GM12864 (cell line): ENCODE measurements at regions not wholly inside any gene's neighbourhood (a gene's known extent, or its start where the extent isn't known, plus 50 kb on each side); places are given as distances from the start of the nearest gene placed in this dataset.

Source experiments
- DNase-seq: peaks from one replicate; pipeline ENCODE4 v3.0.0-alpha.2; 2011; ENCODE audit warnings: low read depth
- H3K4me3 ChIP-seq: 2 replicates; pipeline ENCODE4 v1.5.1; 2011; ENCODE audit warnings: mild to moderate bottlenecking, low read depth, low read length, control low read depth
- CTCF ChIP-seq: IDR thresholded peaks from 2 replicates; pipeline ENCODE4 v1.5.1; 2011; ENCODE audit warnings: low read depth, mild to moderate bottlenecking, moderate library complexity, low read length, control low read depth, inconsistent platforms; ENCODE audit errors: missing control alignments

GRCh38 chr6:125662296-125662695 lies 87.1 kb upstream of the HEY2 start:
- no peak overlapping the region for H3K4me3 ChIP-seq
- no peak for DNase-seq
- no peak for TF ChIP-seq CTCF

- no peak overlapping the region for H3K4me3 ChIP-seq
- no peak for DNase-seq
- no peak for TF ChIP-seq CTCF
Observed at GRCh38 chr6:125665295-125665814, 84.1 kb upstream of the HEY2 start.

- no peak overlapping the region for H3K4me3 ChIP-seq
- DNase-seq: no peak
- no peak for TF ChIP-seq CTCF
Observed at GRCh38 chr6:125667326-125667725, 82.1 kb upstream of the HEY2 start.

- no peak for DNase-seq
- no peak overlapping the region for H3K4me3 ChIP-seq
- TF ChIP-seq CTCF: no peak
Observed at GRCh38 chr6:125668071-125668470, 81.4 kb upstream of the HEY2 start.

GRCh38 chr6:125670568-125670967 lies 78.9 kb upstream of the HEY2 start:
- no peak overlapping the region for H3K4me3 ChIP-seq
- no peak for DNase-seq
- TF ChIP-seq CTCF: no peak

- H3K4me3 ChIP-seq: no peak overlapping the region
- no peak for DNase-seq
- no peak for TF ChIP-seq CTCF
Observed at GRCh38 chr6:125671323-125671722, 78.1 kb upstream of the HEY2 start.

- no peak for TF ChIP-seq CTCF
- DNase-seq: no peak
- no peak overlapping the region for H3K4me3 ChIP-seq
Observed at GRCh38 chr6:125674230-125674629, 75.2 kb upstream of the HEY2 start.
